Calu3 (cell line): ENCODE measurements at regions not wholly inside any gene's neighbourhood (a gene's known extent, or its start where the extent isn't known, plus 50 kb on each side); places are given as distances from the start of the nearest gene placed in this dataset.
"Not testable (repeated sequence)": the region's sequence is repeated elsewhere in the genome, so short reads cannot be mapped to it uniquely, and the experiment has no call there.

Experiments
- BruUV-seq: library from RNA; stranded (reverse); fragments of 400-500 nt; replicated peaks from 2 replicates; lab custom pipeline; 2021; lab: Mats Ljungman, UMichigan
- CTCF ChIA-PET: fragments of 300-600 bp; sonication (Branson Sonifier 250); formaldehyde crosslinking; loops from one replicate; lab custom pipeline; 2022; ENCODE audit warnings: antibody characterized with exemption; lab: Charles Lee
- DNase-seq: peaks from one replicate; pipeline ENCODE4 v3.0.0; 2022
- H3K27ac Mint-ChIP-seq: one replicate; pipeline ENCODE4 v1.8.0; 2022; ENCODE audit warnings: mixed read lengths; ENCODE audit not compliant: unreplicated experiment
- H3K27me3 Mint-ChIP-seq: one replicate; pipeline ENCODE4 v1.8.0; 2022; ENCODE audit warnings: mixed read lengths; ENCODE audit not compliant: unreplicated experiment
- H3K36me3 Mint-ChIP-seq: one replicate; pipeline ENCODE4 v1.8.0; 2022; ENCODE audit warnings: mild to moderate bottlenecking, moderate library complexity, mixed read lengths; ENCODE audit not compliant: insufficient read depth, unreplicated experiment
- H3K4me1 Mint-ChIP-seq: one replicate; pipeline ENCODE4 v1.8.0; 2022; ENCODE audit warnings: mild to moderate bottlenecking, low read depth, mixed read lengths; ENCODE audit not compliant: unreplicated experiment
- H3K4me3 Mint-ChIP-seq: one replicate; pipeline ENCODE4 v1.8.0; 2022; ENCODE audit warnings: mild to moderate bottlenecking, low read depth, moderate library complexity, mixed read lengths; ENCODE audit not compliant: unreplicated experiment
- H3K9me3 Mint-ChIP-seq: one replicate; pipeline ENCODE4 v1.8.0; 2022; ENCODE audit warnings: low read depth, mixed read lengths; ENCODE audit not compliant: unreplicated experiment
- CTCF ChIP-seq: fragments of 200-600 bp; IDR thresholded peaks from one replicate; pipeline ENCODE4 v1.8.0; 2022; ENCODE audit warnings: antibody characterized with exemption; ENCODE audit not compliant: unreplicated experiment
- intact Hi-C: fragments of 100-400 bp; cut with micrococcal nuclease; formaldehyde crosslinking; loops from one replicate; pipeline ENCODE4 v1.10.0; 2022; ENCODE audit not compliant: unreplicated experiment

- peaks cover 8% of the 10 kb centered on the region for H3K36me3 Mint-ChIP-seq
- intact Hi-C loops, result no loop called here
- H3K9me3 Mint-ChIP-seq, result no peaks in the 10 kb centered on the region
- H3K27ac Mint-ChIP-seq, result no peak overlapping the region
- DNase-seq, result no peak
- H3K4me1 Mint-ChIP-seq, result no peaks in the 10 kb centered on the region
- no peak overlapping the region for H3K4me3 Mint-ChIP-seq
- TF ChIP-seq CTCF, result no peak
- BruUV-seq, result no TSS peak
- CTCF ChIA-PET, result no interaction called here
- H3K27me3 Mint-ChIP-seq, result no peaks in the 10 kb centered on the region
These were observed 169.7 kb downstream of the C9orf50 start for GRCh38 chr9:129451089-129451656.

GRCh38 chr9:129449066-129449465 lies 171.8 kb downstream of the C9orf50 start:
- Mint-ChIP-seq H3K36me3 (peaks cover 8% of the 10 kb centered on the region), H3K27ac (no peak overlapping the region), H3K27me3 (no peaks in the 10 kb centered on the region), H3K4me1 (no peaks in the 10 kb centered on the region), H3K4me3 (no peak overlapping the region), H3K9me3 (peaks cover 3% of the 10 kb centered on the region)
- intact Hi-C loops, result no loop called here
- no TSS peak for BruUV-seq
- no peak for TF ChIP-seq CTCF
- no peak for DNase-seq
- CTCF ChIA-PET, result interaction anchor here (0.5 kb wide), 1 partner anchor 53 kb away, joined by 17 read pairs; no protein-coding TSS in a partner anchor

GRCh38 chr9:129446828-129447550 lies 173.9 kb downstream of the C9orf50 start:
- Mint-ChIP-seq H3K36me3 (peaks cover 8% of the 10 kb centered on the region), H3K27ac (no peak overlapping the region), H3K9me3 (peaks cover 3% of the 10 kb centered on the region), H3K4me1 (peaks cover 12% of the 10 kb centered on the region), H3K27me3 (no peaks in the 10 kb centered on the region), H3K4me3 (no peak overlapping the region)
- no TSS peak for BruUV-seq
- CTCF ChIA-PET, result interaction anchor here (0.6 kb wide), 1 partner anchor 13 kb away, joined by 3 read pairs; no protein-coding TSS in a partner anchor
- no peak for TF ChIP-seq CTCF
- no peak for DNase-seq
- intact Hi-C loops, result no loop called here

GRCh38 chr9:129445794-129446306 lies 175.1 kb downstream of the C9orf50 start:
- intact Hi-C loops, result no loop called here
- no TSS peak for BruUV-seq
- Mint-ChIP-seq H3K27me3 (no peaks in the 10 kb centered on the region), H3K4me1 (peaks cover 12% of the 10 kb centered on the region), H3K4me3 (no peak overlapping the region), H3K36me3 (peaks cover 4% of the 10 kb centered on the region), H3K9me3 (peaks cover 3% of the 10 kb centered on the region), H3K27ac (no peak overlapping the region)
- TF ChIP-seq CTCF, result no peak
- no peak for DNase-seq
- CTCF ChIA-PET, result no interaction called here

- CTCF ChIA-PET, H3K4me3 Mint-ChIP-seq, H3K27me3 Mint-ChIP-seq, intact Hi-C loops, H3K9me3 Mint-ChIP-seq, H3K27ac Mint-ChIP-seq, DNase-seq, BruUV-seq, H3K36me3 Mint-ChIP-seq: not testable (repeated sequence)
- H3K4me1 Mint-ChIP-seq, result peaks cover 12% of the 10 kb centered on the region
These were observed 177.3 kb downstream of the C9orf50 start for GRCh38 chr9:129443515-129444164.
